CD1c-positive myeloid dendritic cell (primary cell): ENCODE measurements at regions not wholly inside any gene's neighbourhood (a gene's known extent, or its start where the extent isn't known, plus 50 kb on each side); places are given as distances from the start of the nearest gene placed in this dataset.

Experiments used
- DNase-seq: peaks from one replicate; pipeline ENCODE4 v3.0.0-alpha.2; 2016; ENCODE audit errors: extremely low spot score

GRCh38 chr5:162324328-162324727 is 256.8 kb downstream of the GABRG2 start:
- no peak for DNase-seq

DNA sequence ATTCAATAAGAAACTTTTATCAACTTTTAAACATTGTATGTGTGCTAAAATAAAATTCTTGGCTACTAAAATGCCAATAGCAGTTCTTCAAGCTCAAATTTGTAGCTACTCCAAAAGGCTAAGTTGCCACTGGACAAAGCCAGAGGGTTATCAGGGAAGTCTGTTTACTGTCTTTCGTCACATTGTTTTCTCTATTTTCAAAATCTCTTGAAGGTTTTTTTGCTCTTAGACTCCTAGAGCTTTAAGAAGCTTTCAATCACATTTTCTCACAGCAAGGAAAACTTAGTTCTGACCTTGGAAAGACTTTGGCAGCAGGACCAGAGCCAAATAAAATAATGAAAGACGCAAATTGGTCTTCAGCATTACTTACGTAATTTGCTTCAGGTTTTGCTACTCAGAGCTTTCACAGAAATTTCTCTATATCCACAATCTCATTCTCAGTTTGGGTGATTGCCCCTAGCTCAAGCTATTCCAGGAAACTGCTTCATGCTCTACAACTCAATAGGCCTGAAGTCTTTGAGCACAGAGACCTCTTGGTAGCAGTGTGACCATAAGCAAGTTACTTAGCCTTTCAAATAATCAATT is 257.7 kb downstream of the GABRG2 start:
- DNase-seq: no peak

DNA sequence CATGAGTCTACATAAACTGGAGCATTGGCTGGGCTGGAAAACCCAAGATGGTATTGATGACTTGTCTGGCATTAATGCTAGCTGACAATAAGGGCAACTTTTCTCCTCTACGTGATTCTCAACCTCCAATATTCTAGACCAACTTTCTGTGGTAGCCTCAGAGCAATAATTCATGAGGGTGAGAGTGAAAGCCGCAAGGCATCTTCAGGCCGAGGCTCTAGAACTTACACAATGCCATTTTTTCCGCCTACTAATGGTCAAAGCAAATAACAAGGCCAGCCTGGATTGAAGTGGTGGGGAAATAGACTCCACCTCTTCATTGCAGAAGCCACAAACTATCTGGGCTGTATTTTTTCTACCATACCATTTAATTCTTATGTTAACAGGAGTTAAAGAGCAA is 267.4 kb downstream of the GABRG2 start:
- no peak for DNase-seq

- no peak for DNase-seq
Measured at GRCh38 chr5:162360373-162360931, 292.9 kb downstream of the GABRG2 start.

- DNase-seq: no peak
Measured at GRCh38 chr5:162372256-162372655, 304.7 kb downstream of the GABRG2 start.

DNA sequence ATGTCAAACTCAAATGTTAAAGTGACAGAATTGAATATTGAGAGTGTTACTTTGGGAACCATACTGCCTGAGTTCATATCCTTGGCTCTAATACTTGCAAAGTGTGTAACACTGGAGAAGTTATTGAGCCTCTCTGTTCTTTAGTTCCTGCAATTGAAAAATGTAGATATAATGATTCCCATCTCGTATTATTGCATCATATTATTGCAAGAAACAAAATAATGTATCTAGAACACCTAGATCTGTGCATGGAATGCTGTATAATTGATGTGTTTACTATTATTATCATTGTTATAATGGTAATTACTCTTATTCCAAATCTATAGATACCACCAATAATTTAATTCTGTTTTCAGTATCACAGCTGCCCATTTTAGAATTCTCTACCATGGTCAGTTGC is 310.3 kb downstream of the GABRG2 start:
- no peak for DNase-seq

- DNase-seq: no peak
Measured at GRCh38 chr5:162382839-162383238, 315.3 kb downstream of the GABRG2 start.

- DNase-seq: no peak
Measured at GRCh38 chr5:162384225-162384624, 316.7 kb downstream of the GABRG2 start.

DNA sequence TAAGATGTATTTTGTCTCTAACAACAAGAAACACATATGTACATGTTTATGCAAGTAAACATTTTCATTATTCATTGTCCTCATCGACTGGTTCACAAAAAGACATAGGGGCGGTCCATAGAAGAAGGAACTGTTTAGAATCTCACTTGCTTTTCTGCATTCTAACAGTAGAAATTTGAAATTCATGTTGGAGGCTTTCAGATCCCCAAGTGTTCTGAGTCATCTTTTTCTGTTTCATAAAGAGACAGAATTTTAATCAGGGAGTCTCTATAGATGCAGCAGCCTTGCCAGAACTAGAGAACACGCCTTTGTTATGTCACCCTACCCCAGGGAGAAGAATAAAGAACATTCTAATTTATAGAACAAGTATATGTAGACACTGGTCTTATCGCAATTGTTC is 324.3 kb downstream of the GABRG2 start:
- DNase-seq: no peak

DNA sequence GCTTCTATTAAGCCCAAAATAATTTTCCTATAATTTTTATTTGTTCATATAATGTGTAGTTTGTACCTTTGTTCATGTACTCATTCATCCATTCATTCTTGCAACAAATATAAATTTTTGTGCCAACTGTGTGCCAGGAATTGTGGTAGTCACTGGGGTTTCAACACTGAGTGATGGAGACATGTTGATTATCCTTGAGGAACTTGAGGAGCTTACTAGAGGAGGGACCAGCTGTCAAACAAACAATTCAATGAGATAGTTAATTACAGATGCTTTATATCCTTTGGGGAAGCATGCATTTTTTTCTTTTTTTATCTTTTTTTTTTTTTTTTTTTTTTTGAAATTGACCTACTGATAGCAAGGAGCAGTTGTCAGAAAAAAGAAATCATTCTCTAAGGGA is 324.8 kb downstream of the GABRG2 start:
- no peak for DNase-seq

DNA sequence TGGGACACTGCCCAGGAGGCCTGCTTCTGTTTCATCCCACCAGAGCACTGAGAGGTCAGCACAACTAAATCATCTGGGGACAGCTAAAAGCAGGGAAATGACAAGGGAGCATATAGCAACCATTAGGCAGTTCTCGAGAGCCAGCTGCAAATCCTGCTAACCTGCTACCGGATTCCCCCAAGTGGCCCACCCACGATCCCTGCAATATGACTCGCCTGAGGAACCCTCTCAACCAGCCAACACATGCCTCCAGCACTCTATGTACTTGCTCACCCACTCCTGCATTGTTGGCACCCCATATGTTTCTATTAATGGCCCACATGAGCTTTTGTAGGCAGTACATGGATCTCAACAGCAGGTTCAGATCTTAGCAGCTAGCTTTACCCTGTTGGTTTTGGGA is 326.0 kb downstream of the GABRG2 start:
- DNase-seq: no peak

DNA sequence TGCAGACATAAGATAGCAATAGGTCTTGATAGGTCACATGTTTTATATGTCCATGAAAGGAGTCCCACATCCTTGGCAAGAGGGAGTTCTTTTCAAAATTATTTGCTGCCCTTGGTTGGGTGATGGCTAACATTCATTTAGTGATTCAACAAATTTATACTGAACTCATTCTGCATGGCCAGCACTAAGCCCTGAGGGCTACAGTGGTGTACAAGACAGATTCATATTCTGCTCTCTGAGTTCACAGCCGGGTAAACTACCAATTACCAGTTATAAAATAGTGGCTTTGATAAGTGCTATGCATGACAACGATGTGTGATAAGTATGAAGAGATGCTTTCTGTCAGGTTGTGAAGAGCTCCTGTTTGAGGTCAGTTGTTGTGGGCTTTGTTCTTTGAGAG is 340.0 kb downstream of the GABRG2 start:
- no peak for DNase-seq

GRCh38 chr5:162410365-162410764 is 342.8 kb downstream of the GABRG2 start:
- no peak for DNase-seq

DNA sequence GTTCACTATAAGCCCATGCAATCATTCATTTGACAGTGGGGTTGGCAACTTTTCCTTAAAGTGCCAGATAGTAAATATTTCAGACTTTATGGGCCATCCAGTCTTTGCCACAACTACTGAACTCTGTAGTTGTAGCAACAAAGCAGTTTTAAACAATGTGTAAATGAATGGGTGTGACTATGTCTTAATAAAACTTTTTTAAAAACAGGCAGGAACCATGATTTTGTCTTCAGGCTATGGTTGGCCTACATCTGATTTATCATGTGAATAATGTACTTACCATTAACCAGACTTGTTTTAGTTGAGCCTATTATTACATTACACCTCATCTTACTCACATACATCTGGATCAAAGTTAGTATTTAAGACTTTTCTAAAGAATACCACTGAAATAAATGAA is 361.6 kb downstream of the GABRG2 start:
- no peak for DNase-seq

GRCh38 chr5:162434281-162434680 is 366.7 kb downstream of the GABRG2 start:
- DNase-seq: no peak

DNA sequence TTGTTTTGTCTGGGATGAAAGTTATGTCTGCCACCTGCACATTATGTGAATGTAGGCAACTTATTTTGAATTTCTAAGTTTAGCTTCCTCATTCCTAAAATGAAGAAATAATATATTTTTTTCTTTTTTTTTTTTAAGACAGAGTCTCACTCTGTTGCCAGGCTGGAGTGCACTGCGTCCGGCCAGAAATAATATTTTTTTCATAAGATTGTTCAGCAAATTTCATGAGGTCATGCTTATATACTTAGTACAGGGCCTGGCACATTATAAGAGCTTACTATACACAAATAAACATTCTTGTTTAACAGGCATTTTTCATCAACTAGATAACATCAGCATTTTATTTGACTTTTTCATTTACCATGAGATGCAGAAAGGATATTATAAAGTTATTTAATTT is 368.5 kb downstream of the GABRG2 start:
- no peak for DNase-seq

DNA sequence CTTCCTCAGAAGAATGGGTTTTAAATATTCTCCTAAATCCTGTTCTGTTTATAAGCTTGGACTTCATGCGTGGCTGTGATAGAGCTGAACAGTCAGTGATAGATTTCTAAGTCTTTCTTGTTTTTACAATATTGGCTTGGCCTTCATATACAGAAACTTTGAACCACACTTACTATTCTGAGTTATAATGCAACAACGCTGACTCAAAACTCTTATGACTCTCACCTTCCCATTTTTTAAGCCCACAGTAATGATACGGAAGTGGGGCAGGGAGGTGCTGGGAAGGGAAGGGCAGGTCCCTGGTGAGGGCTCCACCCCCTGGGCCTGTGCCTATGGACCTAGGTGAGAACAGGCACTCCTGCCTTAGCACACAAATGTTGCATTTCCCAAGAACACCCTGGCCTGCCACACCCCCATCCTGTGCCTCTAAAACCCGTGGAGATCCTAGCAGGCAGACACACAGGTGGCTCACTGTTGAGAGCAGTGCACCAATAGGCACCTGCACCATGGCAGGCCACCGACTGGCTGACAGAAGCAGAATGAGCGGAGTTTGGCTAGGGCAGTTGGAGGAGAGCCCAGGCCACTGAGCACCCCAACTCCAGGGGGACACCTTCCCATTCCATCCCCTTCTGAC is 376.7 kb downstream of the GABRG2 start:
- no peak for DNase-seq

- DNase-seq: no peak
Measured at GRCh38 chr5:162456086-162456485, 388.5 kb downstream of the GABRG2 start.

DNA sequence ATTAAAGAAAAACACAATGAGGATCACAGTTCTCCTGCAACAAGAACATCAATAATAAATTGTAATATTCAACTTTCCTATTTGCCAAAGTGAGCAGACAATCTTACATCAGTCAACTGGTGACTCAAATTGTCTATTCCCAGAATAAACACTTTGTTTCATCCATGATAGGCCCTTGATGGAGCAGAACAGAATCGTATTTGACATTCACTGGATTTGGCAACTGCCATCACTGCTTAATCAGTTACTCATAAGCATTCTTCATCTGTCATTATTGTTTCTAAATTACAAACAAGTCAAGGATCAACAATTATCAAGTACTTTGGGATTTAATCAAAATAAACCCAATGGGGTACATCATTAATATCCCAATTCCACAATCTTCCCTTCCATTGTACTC is 398.4 kb downstream of the GABRG2 start:
- DNase-seq: no peak

DNA sequence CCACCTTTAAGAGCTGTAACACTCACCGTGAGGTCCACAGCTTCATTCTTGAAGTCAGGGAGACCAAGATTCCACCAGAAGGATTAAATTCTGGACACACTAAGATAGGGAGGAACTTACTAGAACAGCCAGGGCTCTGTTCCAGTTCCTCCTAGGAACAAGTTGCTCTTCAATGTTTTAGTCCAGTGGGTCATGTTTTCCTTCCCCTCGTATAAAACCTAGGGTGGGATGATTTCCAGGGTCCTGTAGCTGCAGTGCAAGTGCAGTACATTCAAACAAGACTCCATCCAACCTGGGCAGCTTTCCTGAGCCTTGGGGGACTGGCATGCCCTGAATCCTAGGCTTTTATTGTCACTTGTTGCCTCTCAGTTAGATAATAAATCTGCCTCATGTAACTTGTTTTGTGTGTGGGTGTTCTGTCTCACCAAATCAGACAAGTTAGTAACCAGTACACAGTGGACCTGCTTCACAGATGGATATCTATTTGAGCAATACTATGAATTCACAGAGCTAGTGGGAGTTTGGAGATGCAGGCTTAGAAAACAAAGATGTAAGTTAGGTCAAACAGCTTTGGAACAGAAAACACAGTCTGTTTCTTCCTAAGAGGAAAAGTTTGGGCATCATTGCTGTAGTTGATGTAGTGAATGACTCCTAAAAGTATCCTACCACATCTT is 405.6 kb downstream of the GABRG2 start:
- DNase-seq: no peak

- no peak for DNase-seq
Measured at GRCh38 chr5:162474239-162474638, 406.7 kb downstream of the GABRG2 start.

DNA sequence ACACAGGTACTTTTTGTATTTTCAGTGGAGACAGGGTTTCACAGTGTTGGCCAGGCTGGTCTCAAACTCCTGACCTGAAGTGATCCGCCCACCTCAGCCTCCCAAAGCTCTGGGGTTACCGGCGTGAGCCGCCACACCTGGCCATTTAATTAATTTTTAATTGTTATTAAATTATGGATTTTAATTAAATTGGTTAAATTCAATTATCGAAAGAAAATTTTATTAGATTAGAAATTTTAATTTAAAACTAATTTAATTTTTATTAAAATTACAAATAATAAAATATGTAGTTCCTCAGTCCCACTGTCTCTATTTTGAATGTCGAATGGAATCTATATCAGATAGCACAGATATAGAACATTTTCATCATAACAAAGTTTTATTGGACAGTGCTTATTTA is 416.5 kb downstream of the GABRG2 start:
- DNase-seq: no peak

DNA sequence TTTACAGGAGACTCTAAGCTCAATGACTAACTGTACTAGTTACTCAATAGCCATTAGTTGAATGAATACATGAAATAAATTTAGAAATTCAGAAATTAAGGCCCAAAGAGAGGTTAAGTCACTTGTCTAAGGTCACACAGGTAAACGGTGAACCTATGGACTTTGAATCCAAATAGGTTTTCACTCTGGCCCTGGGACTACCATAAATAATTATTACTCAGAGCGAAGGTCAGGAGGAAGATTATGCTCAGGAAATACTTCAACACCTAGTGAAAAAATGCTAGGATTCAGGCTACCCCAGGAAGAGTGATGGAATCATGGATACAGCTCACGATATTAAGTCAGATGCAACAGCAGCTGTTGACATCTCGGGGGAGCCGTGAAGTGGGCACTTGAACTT is 417.4 kb downstream of the GABRG2 start:
- no peak for DNase-seq
